Subcutaneous abdominal adipose tissue (tissue), 5 donors: ENCODE measurements at regions not wholly inside any gene's neighbourhood (a gene's known extent, or its start where the extent isn't known, plus 50 kb on each side); places are given as distances from the start of the nearest gene placed in this dataset.

Experiments used
- H3K27ac ChIP-seq: one replicate; pipeline ENCODE4 v1.7.0; 2013; ENCODE audit warnings: low read depth, mild to moderate bottlenecking, inconsistent platforms, low read length, moderate library complexity
- H3K27me3 ChIP-seq, 5 donors: one replicate each; pipeline ENCODE4 v1.7.0; 2013; ENCODE audit warnings: low read length in 5 of 5, inconsistent platforms in 1 of 5; ENCODE audit not compliant: control insufficient read depth in 5 of 5, insufficient read depth in 4 of 5
- H3K36me3 ChIP-seq, 5 donors: one replicate each; pipeline ENCODE4 v1.7.0; 2013; ENCODE audit warnings: low read length in 5 of 5; ENCODE audit not compliant: control insufficient read depth in 5 of 5, insufficient read depth in 5 of 5
- H3K4me1 ChIP-seq, 5 donors: one replicate each; pipeline ENCODE4 v1.7.0; 2013; ENCODE audit warnings: low read length in 5 of 5, mild to moderate bottlenecking in 3 of 5, moderate library complexity in 1 of 5; ENCODE audit not compliant: control insufficient read depth in 5 of 5, insufficient read depth in 5 of 5
- H3K4me3 ChIP-seq, 5 donors: one replicate each; pipeline ENCODE4 v1.7.0; 2013; ENCODE audit warnings: low read length in 5 of 5, low read depth in 1 of 5
- H3K9ac ChIP-seq, 5 donors: one replicate each; pipeline ENCODE4 v1.7.0; 2013; ENCODE audit warnings: low read length in 5 of 5, mild to moderate bottlenecking in 4 of 5, moderate library complexity in 3 of 5
- H3K9me3 ChIP-seq, 5 donors: one replicate each; pipeline ENCODE4 v1.7.0; 2013; ENCODE audit warnings: low read length in 5 of 5; ENCODE audit not compliant: control insufficient read depth in 5 of 5
- donor health status: healthy.
- donor health status: healthy.
- donor health status: healthy.
- donor health status: healthy.
- donor health status: healthy.

DNA sequence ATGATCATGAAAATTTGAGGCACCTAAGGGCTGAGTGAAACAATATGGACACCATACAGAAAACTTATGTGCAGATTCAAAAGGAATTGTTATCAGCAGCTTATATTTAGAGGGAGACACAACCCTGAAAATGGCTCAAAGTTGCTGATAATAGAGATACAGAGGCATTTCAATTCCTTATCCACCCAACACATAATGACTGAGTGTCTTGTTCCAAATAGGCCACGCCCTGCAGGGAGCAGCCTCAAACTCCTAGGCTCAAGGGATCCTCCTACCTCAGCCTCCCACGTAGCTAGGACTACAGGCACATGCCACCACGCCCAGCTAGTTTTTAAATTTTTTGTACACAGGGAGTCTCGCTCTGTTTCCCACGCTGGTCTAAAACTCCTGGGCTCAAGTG, 79.0 kb downstream of the LBH start:
- Histone ChIP-seq H3K9ac (no peak overlapping the region), H3K4me1 (peaks cover 0 to 3% (median 0%) of the 10 kb centered on the region in 5 donors), H3K9me3 (peaks cover 0 to 3% (median 0%) of the 10 kb centered on the region in 5 donors), H3K4me3 (no peak overlapping the region), H3K36me3 (no peaks in the 10 kb centered on the region), H3K27ac (no peak overlapping the region), H3K27me3 (no peaks in the 10 kb centered on the region)

GRCh38 chr2:30310955-30311354, 79.6 kb downstream of the LBH start:
- Histone ChIP-seq H3K4me1 (peaks cover 0 to 8% (median 0%) of the 10 kb centered on the region in 5 donors), H3K27ac (no peak overlapping the region), H3K27me3 (no peaks in the 10 kb centered on the region), H3K9ac (no peak overlapping the region), H3K9me3 (peaks cover 0 to 3% (median 0%) of the 10 kb centered on the region in 5 donors), H3K4me3 (no peak overlapping the region), H3K36me3 (no peaks in the 10 kb centered on the region)

GRCh38 chr2:30311711-30312110, 80.4 kb downstream of the LBH start:
- peaks cover 0 to 8% (median 0%) of the 10 kb centered on the region in 5 donors for H3K4me1 ChIP-seq
- no peaks in the 10 kb centered on the region for H3K27me3 ChIP-seq
- H3K9me3 ChIP-seq = peaks cover 0 to 3% (median 0%) of the 10 kb centered on the region in 5 donors
- H3K36me3 ChIP-seq = no peaks in the 10 kb centered on the region
- no peak overlapping the region for H3K9ac ChIP-seq
- H3K4me3 ChIP-seq = no peak overlapping the region
- no peak overlapping the region for H3K27ac ChIP-seq

DNA sequence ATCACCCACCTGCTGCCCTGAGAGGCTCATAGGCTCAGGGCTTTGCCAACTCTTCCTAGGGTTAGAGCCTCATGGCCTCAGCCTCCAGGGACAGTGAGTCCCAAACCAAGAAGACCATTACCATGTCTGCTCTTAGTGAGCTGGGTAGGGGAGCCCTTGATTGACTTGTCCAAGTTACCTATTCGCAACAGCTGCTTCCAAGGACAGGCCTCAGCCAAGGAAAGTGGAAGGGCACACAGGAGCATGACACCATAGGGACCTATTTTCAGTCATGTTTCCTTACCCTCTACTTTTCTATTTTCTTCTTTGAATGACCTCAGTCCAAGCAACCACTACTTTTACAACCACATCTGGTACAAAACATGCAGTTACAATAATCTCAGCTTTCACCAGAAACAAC, 81.6 kb downstream of the LBH start:
- Histone ChIP-seq H3K4me1 (peaks cover 0 to 8% (median 0%) of the 10 kb centered on the region in 5 donors), H3K9ac (no peak overlapping the region), H3K4me3 (no peak overlapping the region), H3K36me3 (no peaks in the 10 kb centered on the region), H3K9me3 (peaks cover 0 to 3% (median 0%) of the 10 kb centered on the region in 5 donors), H3K27me3 (no peaks in the 10 kb centered on the region), H3K27ac (no peak overlapping the region)

GRCh38 chr2:30314981-30315380, 83.6 kb downstream of the LBH start:
- no peak overlapping the region for H3K9ac ChIP-seq
- peaks cover 0 to 8% (median 0%) of the 10 kb centered on the region in 5 donors for H3K4me1 ChIP-seq
- H3K9me3 ChIP-seq = peaks cover 0 to 3% (median 0%) of the 10 kb centered on the region in 5 donors
- no peaks in the 10 kb centered on the region for H3K27me3 ChIP-seq
- H3K36me3 ChIP-seq = no peaks in the 10 kb centered on the region
- H3K27ac ChIP-seq = no peak overlapping the region
- no peak overlapping the region for H3K4me3 ChIP-seq

DNA sequence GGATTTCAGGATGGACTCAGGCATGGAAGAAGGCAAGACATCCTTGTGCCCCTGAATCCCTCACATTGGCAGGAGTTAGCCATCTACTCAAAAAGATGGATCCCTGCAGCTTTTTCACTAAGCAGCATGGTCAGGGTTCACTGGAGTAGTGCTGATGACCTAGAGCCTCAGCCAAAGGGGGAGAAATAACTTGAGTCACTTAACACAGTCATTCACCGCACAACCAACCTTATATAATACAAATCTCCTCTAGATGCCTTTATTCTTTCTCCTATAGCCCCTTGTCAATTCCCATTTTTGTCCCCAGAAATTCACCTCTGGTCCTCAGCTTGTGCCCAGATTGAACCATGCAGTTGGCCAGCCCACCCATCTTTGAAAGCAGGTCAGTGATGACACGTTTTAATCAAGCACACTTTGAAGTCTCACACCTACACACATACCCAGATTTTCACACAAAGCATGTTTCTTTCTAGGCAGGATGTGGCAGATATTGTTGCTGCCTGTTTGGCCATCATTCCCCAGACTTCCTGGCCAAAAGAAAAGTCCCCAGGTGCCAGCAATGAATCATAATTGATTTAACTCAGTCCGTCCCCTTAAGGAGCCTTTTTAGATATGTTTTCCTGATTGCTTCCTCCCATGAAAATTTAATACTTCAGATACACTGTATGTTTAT, 84.2 kb downstream of the LBH start:
- Histone ChIP-seq H3K27me3 (no peaks in the 10 kb centered on the region), H3K4me1 (peaks cover 0 to 8% (median 0%) of the 10 kb centered on the region in 5 donors), H3K27ac (no peak overlapping the region), H3K9ac (no peak overlapping the region), H3K4me3 (no peak overlapping the region), H3K9me3 (peaks cover 0 to 3% (median 0%) of the 10 kb centered on the region in 5 donors), H3K36me3 (no peaks in the 10 kb centered on the region)

DNA sequence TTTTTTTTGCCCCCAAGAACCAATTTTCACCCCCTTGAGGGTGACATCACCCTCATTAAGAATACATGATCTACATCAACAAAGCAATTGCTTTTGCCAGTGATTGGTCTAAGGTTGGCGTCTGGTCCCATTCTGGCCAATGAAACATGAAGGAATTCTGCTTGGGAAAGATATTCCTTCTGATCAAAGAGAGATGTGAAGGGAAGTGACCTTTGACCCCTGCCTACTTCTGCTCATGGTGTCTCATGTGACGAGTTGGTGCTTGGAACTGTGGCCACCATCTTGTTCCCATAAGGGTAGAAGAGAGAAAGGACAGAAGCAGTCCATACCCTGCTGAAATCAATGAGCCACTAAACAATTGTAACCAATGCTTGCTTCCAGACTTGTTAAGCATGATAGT, 85.1 kb downstream of the LBH start:
- Histone ChIP-seq H3K4me1 (peaks cover 0 to 8% (median 0%) of the 10 kb centered on the region in 5 donors), H3K27ac (no peak overlapping the region), H3K27me3 (no peaks in the 10 kb centered on the region), H3K9me3 (peaks cover 0 to 3% (median 0%) of the 10 kb centered on the region in 5 donors), H3K4me3 (no peak overlapping the region), H3K36me3 (no peaks in the 10 kb centered on the region), H3K9ac (no peak overlapping the region)

GRCh38 chr2:30318987-30319782, 87.9 kb downstream of the LBH start:
- Histone ChIP-seq H3K4me3 (no peak overlapping the region), H3K27me3 (peaks cover 0 to 4% (median 0%) of the 10 kb centered on the region in 5 donors), H3K9ac (no peak overlapping the region), H3K9me3 (peaks cover 0 to 3% (median 0%) of the 10 kb centered on the region in 5 donors), H3K36me3 (no peaks in the 10 kb centered on the region), H3K27ac (no peak overlapping the region), H3K4me1 (peaks cover 0 to 8% (median 0%) of the 10 kb centered on the region in 5 donors)

DNA sequence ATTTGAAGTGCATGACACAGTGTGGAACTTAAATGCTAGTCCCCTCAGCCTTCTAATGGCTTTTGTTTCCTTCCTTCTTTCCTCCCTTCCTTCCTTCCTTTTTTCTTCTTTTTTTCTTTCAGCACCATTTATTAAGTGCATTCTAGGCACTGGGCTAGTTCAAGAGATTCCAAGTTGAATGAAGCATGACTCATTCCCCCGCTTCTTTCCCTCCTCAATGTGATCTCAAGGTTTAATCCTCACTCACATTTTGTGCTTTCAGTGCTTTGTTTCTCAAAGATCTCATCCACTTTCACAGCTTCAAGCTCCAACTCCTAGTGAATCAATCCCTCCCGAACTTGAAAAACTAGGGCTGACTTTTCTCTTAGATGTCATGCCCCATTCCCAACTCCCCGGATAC, 90.1 kb downstream of the LBH start:
- Histone ChIP-seq H3K27me3 (peaks cover 0 to 4% (median 0%) of the 10 kb centered on the region in 5 donors), H3K4me1 (no peaks in the 10 kb centered on the region), H3K27ac (no peak overlapping the region), H3K4me3 (no peak overlapping the region), H3K36me3 (no peaks in the 10 kb centered on the region), H3K9ac (no peak overlapping the region), H3K9me3 (peaks cover 0 to 2% (median 0%) of the 10 kb centered on the region in 5 donors)

- Histone ChIP-seq H3K4me1 (no peaks in the 10 kb centered on the region), H3K4me3 (no peak overlapping the region), H3K9ac (no peak overlapping the region), H3K36me3 (no peaks in the 10 kb centered on the region), H3K27me3 (peaks cover 0 to 4% (median 0%) of the 10 kb centered on the region in 5 donors), H3K9me3 (no peaks in the 10 kb centered on the region), H3K27ac (no peak overlapping the region)
These were observed 92.2 kb downstream of the LBH start for GRCh38 chr2:30323499-30323898.
